Neuronal stem cell (in vitro differentiated cells): ENCODE measurements at regions not wholly inside any gene's neighbourhood (a gene's known extent, or its start where the extent isn't known, plus 50 kb on each side); places are given as distances from the start of the nearest gene placed in this dataset.
A peak's percentile ranks its signal among the peaks of the same experiment; 100 is the strongest.

Experiments
- DNase-seq: peaks from one replicate; pipeline ENCODE4 v3.0.0-alpha.2; 2013; ENCODE audit warnings: low spot score
- H2AFZ ChIP-seq: one replicate; pipeline ENCODE4 v1.6.1; 2013; ENCODE audit warnings: mild to moderate bottlenecking, low read length, inconsistent platforms
- H2AK5ac ChIP-seq: 2 replicates; pipeline ENCODE4 v1.6.1; 2013; ENCODE audit warnings: low read depth, mild to moderate bottlenecking, inconsistent platforms, low read length, moderate library complexity, mixed read lengths
- H2BK120ac ChIP-seq: 2 replicates; pipeline ENCODE4 v1.6.1; 2013; ENCODE audit warnings: low read depth, mild to moderate bottlenecking, inconsistent platforms, low read length, moderate library complexity, mixed read lengths
- H2BK12ac ChIP-seq: one replicate; pipeline ENCODE4 v1.6.1; 2013; ENCODE audit warnings: low read length, inconsistent platforms
- H2BK15ac ChIP-seq: 2 replicates; pipeline ENCODE4 v1.6.1; 2013; ENCODE audit warnings: mild to moderate bottlenecking, low read length, inconsistent platforms, mixed read lengths
- H2BK5ac ChIP-seq: one replicate; pipeline ENCODE4 v1.6.1; 2013; ENCODE audit warnings: inconsistent platforms, mild to moderate bottlenecking, low read length, moderate library complexity
- H3K14ac ChIP-seq: one replicate; pipeline ENCODE4 v1.6.1; 2013; ENCODE audit warnings: low read length, inconsistent platforms
- H3K18ac ChIP-seq: 2 replicates; pipeline ENCODE4 v1.6.1; 2013; ENCODE audit warnings: low read length, inconsistent platforms
- H3K23ac ChIP-seq: 2 replicates; pipeline ENCODE4 v1.6.1; 2013; ENCODE audit warnings: low read depth, mild to moderate bottlenecking, mixed read lengths, low read length, inconsistent platforms; ENCODE audit not compliant: poor library complexity
- H3K27ac ChIP-seq: replicated peaks from 3 replicates; pipeline ENCODE4 v1.5.1; 2013; ENCODE audit warnings: low read length, inconsistent platforms
- H3K27me3 ChIP-seq, 3 experiments: 2 replicates each; pipeline ENCODE4 v1.6.1; 2013; ENCODE audit warnings: low read length in 3 of 3, mild to moderate bottlenecking in 2 of 3, inconsistent platforms in 1 of 3, low read depth in 1 of 3, mixed read lengths in 1 of 3, moderate library complexity in 1 of 3; ENCODE audit not compliant: control insufficient read depth in 3 of 3, insufficient read depth in 3 of 3
- H3K36me3 ChIP-seq, 2 donors: replicated peaks in 1 of 2; 2 replicates each; pipeline ENCODE4 v1.6.1; 2013; ENCODE audit warnings: low read length in 2 of 2; ENCODE audit not compliant: control insufficient read depth in 2 of 2, insufficient read depth in 2 of 2
- H3K4ac ChIP-seq: 2 replicates; pipeline ENCODE4 v1.6.1; 2013; ENCODE audit warnings: inconsistent platforms, mild to moderate bottlenecking, low read length, moderate library complexity
- H3K4me1 ChIP-seq, 2 donors: 1 replicate in 1 of 2; 2 replicates in 1 of 2; pipeline ENCODE4 v1.6.1; 2013; ENCODE audit warnings: low read length in 2 of 2, low read depth in 1 of 2; ENCODE audit not compliant: control insufficient read depth in 2 of 2, insufficient read depth in 1 of 2
- H3K4me2 ChIP-seq: one replicate; pipeline ENCODE4 v1.6.1; 2013; ENCODE audit warnings: mild to moderate bottlenecking, low read length, inconsistent platforms; ENCODE audit not compliant: insufficient read depth, poor library complexity, severe bottlenecking
- H3K4me3 ChIP-seq, 2 donors: 2 replicates each; pipeline ENCODE4 v1.5.1; 2013; ENCODE audit warnings: low read length in 2 of 2, mild to moderate bottlenecking in 2 of 2, inconsistent platforms in 1 of 2, moderate library complexity in 1 of 2
- H3K79me1 ChIP-seq: one replicate; pipeline ENCODE4 v1.6.1; 2013; ENCODE audit warnings: low read depth, mild to moderate bottlenecking, inconsistent platforms, low read length, moderate library complexity
- H3K9ac ChIP-seq: one replicate; pipeline ENCODE4 v1.6.1; 2013; ENCODE audit warnings: mild to moderate bottlenecking, low read depth, low read length, inconsistent platforms; ENCODE audit not compliant: poor library complexity
- H3K9me3 ChIP-seq, 2 donors: replicated peaks in 1 of 2; 2 replicates each; pipeline versions ENCODE3 to v1.6.1; 2013; ENCODE audit warnings: low read length in 2 of 2, mild to moderate bottlenecking in 2 of 2, inconsistent platforms in 1 of 2, low read depth in 1 of 2, mixed read lengths in 1 of 2, moderate library complexity in 1 of 2; ENCODE audit not compliant: control insufficient read depth in 2 of 2, insufficient read depth in 1 of 2
- H4K8ac ChIP-seq: one replicate; pipeline ENCODE4 v1.6.1; 2013; ENCODE audit warnings: low read depth, mild to moderate bottlenecking, inconsistent platforms, low read length, moderate library complexity
- H4K91ac ChIP-seq: one replicate; pipeline ENCODE4 v1.6.1; 2013; ENCODE audit warnings: low read length, low read depth, mild to moderate bottlenecking, inconsistent platforms; ENCODE audit not compliant: poor library complexity
- WGBS, 2 donors: extraction: QIAGEN DNeasy Blood & Tissue Kit; methylation state at CpG; one replicate each; pipeline ENCODE4 v1.1.7; 2013; ENCODE audit warnings: missing lambda C conversion rate in 2 of 2, mixed read lengths in 1 of 2; ENCODE audit not compliant: insufficient read length in 2 of 2, insufficient replicate concordance in 1 of 2; ENCODE audit errors: extremely low coverage in 2 of 2; 5-methylcytosine and 5-hydroxymethylcytosine counted together

DNA sequence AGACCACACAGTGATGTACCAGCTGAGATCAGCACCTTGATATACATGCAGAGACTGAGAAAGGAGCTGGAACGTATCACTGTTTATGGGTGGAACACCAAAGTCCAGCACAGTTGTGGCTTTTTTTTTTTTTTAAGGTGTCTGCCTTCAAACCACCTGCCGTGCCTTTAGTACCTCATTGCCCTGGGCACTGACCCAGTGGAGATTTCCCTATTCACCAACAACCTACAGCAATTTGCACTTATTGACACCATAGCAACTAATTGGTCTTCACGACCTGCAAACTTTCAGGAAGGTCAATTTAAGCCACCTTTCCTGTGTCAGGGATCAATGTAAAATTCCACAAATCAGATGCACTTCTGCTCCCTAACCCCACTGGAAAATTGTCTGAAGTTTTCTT is 181.6 kb upstream of the ADGRL2 start:
- Histone ChIP-seq H3K4me2 (no peak overlapping the region), H3K14ac (no peak overlapping the region), H2BK15ac (no peak overlapping the region), H3K4me3 (no peak overlapping the region), H4K91ac (no peak overlapping the region), H3K4me1 (peaks cover 0 to 4% of the 10 kb centered on the region in 2 donors), H2AFZ (no peak overlapping the region), H4K8ac (no peak overlapping the region), H3K27me3 (no peaks in the 10 kb centered on the region), H3K23ac (no peak overlapping the region), H3K18ac (no peak overlapping the region), H3K9ac (no peak overlapping the region), H3K79me1 (no peaks in the 10 kb centered on the region), H2BK5ac (no peak overlapping the region), H2BK12ac (no peak overlapping the region), H2BK120ac (no peak overlapping the region), H3K36me3 (peaks cover 0 to 6% of the 10 kb centered on the region in 2 donors), H3K4ac (no peak overlapping the region), H3K27ac (no peak overlapping the region), H2AK5ac (no peak overlapping the region), H3K9me3 (peaks cover 4 to 35% of the 10 kb centered on the region in 2 donors)
- no CpG with 5 or more reads among the region's 3 CpGs for whole genome bisulfite sequencing, 2 donors
- DNase-seq, result peak; percentile 46

DNA sequence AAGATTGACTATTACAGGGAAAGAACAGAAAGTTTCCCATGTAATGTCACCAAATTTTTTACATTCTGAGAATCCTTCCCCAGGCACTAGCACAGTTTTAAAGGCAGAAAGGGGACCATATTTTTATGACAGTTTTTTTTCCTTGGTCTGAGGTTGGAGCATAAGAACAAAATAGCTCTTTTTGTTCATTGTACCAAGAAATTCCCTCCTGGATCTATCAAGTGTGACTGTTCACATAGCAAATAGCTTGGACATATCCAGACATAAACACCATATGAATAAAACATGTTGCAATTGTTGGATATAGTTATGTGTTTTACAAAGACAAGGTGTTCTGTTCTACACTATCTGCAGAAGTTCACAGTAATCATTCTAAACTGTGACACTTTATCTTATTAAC is 182.4 kb upstream of the ADGRL2 start:
- no peak overlapping the region for H3K18ac ChIP-seq
- H3K27me3 ChIP-seq, result no peaks in the 10 kb centered on the region
- peaks cover 0 to 6% of the 10 kb centered on the region in 2 donors for H3K36me3 ChIP-seq
- H3K4ac ChIP-seq, result no peak overlapping the region
- no peak for DNase-seq
- H4K91ac ChIP-seq, result no peak overlapping the region
- no peak overlapping the region for H3K14ac ChIP-seq
- no peak overlapping the region for H2AFZ ChIP-seq
- H4K8ac ChIP-seq, result no peak overlapping the region
- peaks cover 0 to 4% of the 10 kb centered on the region in 2 donors for H3K4me1 ChIP-seq
- H2BK15ac ChIP-seq, result no peak overlapping the region
- no peak overlapping the region for H2AK5ac ChIP-seq
- H3K4me3 ChIP-seq, result no peak overlapping the region
- no peak overlapping the region for H2BK12ac ChIP-seq
- H3K9ac ChIP-seq, result no peak overlapping the region
- H3K4me2 ChIP-seq, result no peak overlapping the region
- H2BK5ac ChIP-seq, result no peak overlapping the region
- no peak overlapping the region for H3K27ac ChIP-seq
- H3K79me1 ChIP-seq, result no peaks in the 10 kb centered on the region
- no peak overlapping the region for H3K23ac ChIP-seq
- H3K9me3 ChIP-seq, result peaks cover 4 to 35% of the 10 kb centered on the region in 2 donors
- H2BK120ac ChIP-seq, result no peak overlapping the region

DNA sequence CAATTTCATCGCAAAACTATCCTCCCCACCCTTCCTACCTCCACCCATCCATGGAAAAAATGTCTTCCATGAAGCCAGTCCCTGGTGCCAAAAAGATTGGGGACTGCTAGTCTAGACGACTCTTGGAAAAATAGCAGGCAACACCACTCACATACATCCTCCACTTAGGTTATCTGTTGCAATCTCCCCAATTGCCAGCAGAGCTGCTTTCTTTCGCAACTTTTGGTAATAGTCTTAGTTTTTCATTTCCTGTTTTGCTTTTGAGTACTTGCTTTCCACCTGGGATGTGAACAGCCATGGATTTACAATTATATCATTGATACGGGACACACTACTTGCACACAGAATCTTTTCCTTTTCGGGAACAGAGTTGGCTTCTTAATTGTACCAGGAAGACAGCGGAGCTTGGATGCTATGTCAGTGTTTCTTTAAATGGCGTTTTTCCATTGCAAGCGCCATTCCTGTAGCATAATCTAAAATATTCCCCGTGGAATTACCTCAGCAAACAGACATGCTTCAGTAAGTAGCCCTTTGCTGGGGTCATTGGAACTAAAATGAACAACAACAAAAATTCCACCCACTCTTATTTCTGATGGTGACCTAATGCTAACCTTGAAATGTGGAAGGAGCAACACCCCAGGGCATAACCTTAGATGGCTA is 183.3 kb upstream of the ADGRL2 start:
- no peak overlapping the region for H3K4me2 ChIP-seq
- H2AK5ac ChIP-seq, result no peak overlapping the region
- WGBS, 2 donors, result no CpG with 5 or more reads among the region's 9 CpGs
- H3K4ac ChIP-seq, result no peak overlapping the region
- no peak overlapping the region for H3K4me3 ChIP-seq
- no peaks in the 10 kb centered on the region for H3K79me1 ChIP-seq
- no peak overlapping the region for H3K18ac ChIP-seq
- no peaks in the 10 kb centered on the region for H3K27me3 ChIP-seq
- H2BK5ac ChIP-seq, result no peak overlapping the region
- peaks cover 0 to 6% of the 10 kb centered on the region in 2 donors for H3K36me3 ChIP-seq
- no peak overlapping the region for H3K23ac ChIP-seq
- no peak for DNase-seq
- no peak overlapping the region for H3K27ac ChIP-seq
- no peak overlapping the region for H4K8ac ChIP-seq
- no peak overlapping the region for H2AFZ ChIP-seq
- no peak overlapping the region for H4K91ac ChIP-seq
- peaks cover 0 to 4% of the 10 kb centered on the region in 2 donors for H3K4me1 ChIP-seq
- H3K14ac ChIP-seq, result no peak overlapping the region
- H2BK12ac ChIP-seq, result no peak overlapping the region
- H2BK15ac ChIP-seq, result no peak overlapping the region
- H3K9me3 ChIP-seq, result peaks cover 4 to 35% of the 10 kb centered on the region in 2 donors
- no peak overlapping the region for H3K9ac ChIP-seq
- H2BK120ac ChIP-seq, result no peak overlapping the region

- Histone ChIP-seq H2BK5ac (no peak overlapping the region), H3K9me3 (peaks cover 6 to 43% of the 10 kb centered on the region in 2 donors), H4K8ac (no peak overlapping the region), H2BK12ac (no peak overlapping the region), H3K18ac (no peak overlapping the region), H3K27ac (no peak overlapping the region), H3K4ac (no peak overlapping the region), H2BK15ac (no peak overlapping the region), H3K27me3 (no peaks in the 10 kb centered on the region), H2AK5ac (no peak overlapping the region), H3K4me2 (no peak overlapping the region), H2AFZ (no peak overlapping the region), H3K14ac (no peak overlapping the region), H3K36me3 (peaks cover 0 to 11% of the 10 kb centered on the region in 2 donors), H3K23ac (no peak overlapping the region), H2BK120ac (no peak overlapping the region), H3K79me1 (no peaks in the 10 kb centered on the region), H3K4me3 (no peak overlapping the region), H4K91ac (no peak overlapping the region), H3K4me1 (no peaks in the 10 kb centered on the region), H3K9ac (no peak overlapping the region)
- no peak for DNase-seq
- WGBS, 2 donors, result no CpG with 5 or more reads among the region's 3 CpGs
Observed at GRCh38 chr1:81613803-81614202, 186.9 kb upstream of the ADGRL2 start.
